ENCODE measurements at regions not wholly inside any gene's neighbourhood (a gene's known extent, or its start where the extent isn't known, plus 50 kb on each side); places are given as distances from the start of the nearest gene placed in this dataset.

DNA sequence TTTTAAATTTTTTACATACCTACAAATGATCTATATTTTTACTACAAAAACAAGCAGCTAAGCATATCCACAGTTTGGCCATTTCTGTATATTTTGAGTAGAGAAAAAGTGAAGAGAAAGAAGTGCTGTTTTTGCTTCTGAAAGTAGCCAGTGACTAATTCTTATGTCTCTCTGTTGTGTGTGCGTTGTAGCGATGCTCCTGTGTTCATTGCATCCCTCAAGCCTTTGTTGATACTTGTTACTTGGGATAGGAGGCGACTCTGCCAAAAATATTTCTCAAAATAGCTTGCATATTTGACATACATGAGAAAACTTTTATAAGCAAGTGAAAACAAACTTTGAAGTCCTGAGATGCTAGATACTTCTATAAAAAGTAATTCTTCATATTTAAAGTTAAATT is 714.1 kb downstream of the FSCB start:
- TF ChIP-seq, protein P1, sequence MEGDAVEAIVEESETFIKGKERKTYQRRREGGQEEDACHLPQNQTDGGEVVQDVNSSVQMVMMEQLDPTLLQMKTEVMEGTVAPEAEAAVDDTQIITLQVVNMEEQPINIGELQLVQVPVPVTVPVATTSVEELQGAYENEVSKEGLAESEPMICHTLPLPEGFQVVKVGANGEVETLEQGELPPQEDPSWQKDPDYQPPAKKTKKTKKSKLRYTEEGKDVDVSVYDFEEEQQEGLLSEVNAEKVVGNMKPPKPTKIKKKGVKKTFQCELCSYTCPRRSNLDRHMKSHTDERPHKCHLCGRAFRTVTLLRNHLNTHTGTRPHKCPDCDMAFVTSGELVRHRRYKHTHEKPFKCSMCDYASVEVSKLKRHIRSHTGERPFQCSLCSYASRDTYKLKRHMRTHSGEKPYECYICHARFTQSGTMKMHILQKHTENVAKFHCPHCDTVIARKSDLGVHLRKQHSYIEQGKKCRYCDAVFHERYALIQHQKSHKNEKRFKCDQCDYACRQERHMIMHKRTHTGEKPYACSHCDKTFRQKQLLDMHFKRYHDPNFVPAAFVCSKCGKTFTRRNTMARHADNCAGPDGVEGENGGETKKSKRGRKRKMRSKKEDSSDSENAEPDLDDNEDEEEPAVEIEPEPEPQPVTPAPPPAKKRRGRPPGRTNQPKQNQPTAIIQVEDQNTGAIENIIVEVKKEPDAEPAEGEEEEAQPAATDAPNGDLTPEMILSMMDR (IDR thresholded peaks at IDR 0.05; ENCODE audit: borderline replicate concordance, extremely low read depth, low read length, poor library complexity, severe bottlenecking) = no peak
- TF ChIP-seq EZH2 (IDR thresholded peaks at IDR 0.05; ENCODE audit: borderline replicate concordance, low read depth, low read length, severe bottlenecking) = no peak

Measured in DND-41 (cell line).